HUES6 (cell line): ENCODE measurements at regions not wholly inside any gene's neighbourhood (a gene's known extent, or its start where the extent isn't known, plus 50 kb on each side); places are given as distances from the start of the nearest gene placed in this dataset.
"Not testable (repeated sequence)": the region's sequence is repeated elsewhere in the genome, so short reads cannot be mapped to it uniquely, and the experiment has no call there.

Experiments used
- H3K27ac ChIP-seq: 2 replicates; pipeline ENCODE4 v1.7.0; 2013; ENCODE audit warnings: low read depth, mild to moderate bottlenecking, low read length, inconsistent platforms
- H3K27me3 ChIP-seq: 2 replicates; pipeline ENCODE4 v1.6.1; 2013; ENCODE audit warnings: low read length; ENCODE audit not compliant: control insufficient read depth, insufficient read depth
- H3K36me3 ChIP-seq: 2 replicates; pipeline ENCODE4 v1.6.1; 2013; ENCODE audit warnings: low read length; ENCODE audit not compliant: control insufficient read depth, insufficient read depth
- H3K4me1 ChIP-seq: 2 replicates; pipeline ENCODE4 v1.6.1; 2013; ENCODE audit warnings: low read length; ENCODE audit not compliant: control insufficient read depth, insufficient read depth
- H3K4me3 ChIP-seq: 2 replicates; pipeline ENCODE4 v1.5.1; 2013; ENCODE audit warnings: low read depth, low read length
- H3K9ac ChIP-seq: one replicate; pipeline ENCODE4 v1.6.1; 2013; ENCODE audit warnings: mild to moderate bottlenecking, low read length
- H3K9me3 ChIP-seq: 2 replicates; pipeline ENCODE4 v1.6.1; 2013; ENCODE audit warnings: low read depth, low read length; ENCODE audit not compliant: control insufficient read depth, insufficient read depth

- not testable (repeated sequence) for H3K27ac ChIP-seq, H3K4me3 ChIP-seq, H3K9me3 ChIP-seq, H3K36me3 ChIP-seq, H3K4me1 ChIP-seq, H3K27me3 ChIP-seq, H3K9ac ChIP-seq
These were observed 476.3 kb downstream of the SEMA3D start for GRCh38 chr7:84710538-84710937.

GRCh38 chr7:84705706-84706105 lies 481.1 kb downstream of the SEMA3D start:
- Histone ChIP-seq H3K27ac (no peak overlapping the region), H3K36me3 (no peaks in the 10 kb centered on the region), H3K27me3 (no peaks in the 10 kb centered on the region), H3K9ac (no peak overlapping the region), H3K4me1 (no peaks in the 10 kb centered on the region; the same call in 1 of the 2 replicates), H3K4me3 (no peak overlapping the region), H3K9me3 (no peaks in the 10 kb centered on the region)

- no peak overlapping the region for H3K27ac ChIP-seq
- H3K9me3 ChIP-seq: no peaks in the 10 kb centered on the region
- no peaks in the 10 kb centered on the region for H3K27me3 ChIP-seq
These were observed 481.8 kb downstream of the SEMA3D start for GRCh38 chr7:84705079-84705478.

GRCh38 chr7:84704380-84704779 lies 482.5 kb downstream of the SEMA3D start:
- Histone ChIP-seq H3K4me1 (no peaks in the 10 kb centered on the region; the same call in 1 of the 2 replicates), H3K36me3 (no peaks in the 10 kb centered on the region), H3K9me3 (no peaks in the 10 kb centered on the region), H3K27ac (no peak overlapping the region), H3K9ac (no peak overlapping the region), H3K27me3 (no peaks in the 10 kb centered on the region), H3K4me3 (no peak overlapping the region)

More at GRCh38 chr7:84705079-84705478, 481.8 kb downstream of the SEMA3D start:
- Histone ChIP-seq H3K36me3 (no peaks in the 10 kb centered on the region), H3K4me1 (no peaks in the 10 kb centered on the region; the same call in 1 of the 2 replicates), H3K4me3 (no peak overlapping the region), H3K9ac (no peak overlapping the region)

GRCh38 chr7:84701524-84702306 lies 485.1 kb downstream of the SEMA3D start:
- no peak overlapping the region for H3K9ac ChIP-seq
- H3K27me3 ChIP-seq: no peaks in the 10 kb centered on the region
- H3K4me3 ChIP-seq: no peak overlapping the region
- no peaks in the 10 kb centered on the region for H3K9me3 ChIP-seq
- H3K27ac ChIP-seq: no peak overlapping the region
- no peaks in the 10 kb centered on the region for H3K36me3 ChIP-seq
- H3K4me1 ChIP-seq: no peaks in the 10 kb centered on the region; the same call in 1 of the 2 replicates

- Histone ChIP-seq H3K27ac (no peak overlapping the region), H3K9me3 (no peaks in the 10 kb centered on the region), H3K27me3 (no peaks in the 10 kb centered on the region), H3K36me3 (no peaks in the 10 kb centered on the region), H3K4me3 (no peak overlapping the region), H3K4me1 (no peaks in the 10 kb centered on the region; the same call in 1 of the 2 replicates), H3K9ac (no peak overlapping the region)
These were observed 486.1 kb downstream of the SEMA3D start for GRCh38 chr7:84700563-84701370.

GRCh38 chr7:84697506-84697905 lies 489.4 kb downstream of the SEMA3D start:
- Histone ChIP-seq H3K36me3 (no peaks in the 10 kb centered on the region), H3K27me3 (no peaks in the 10 kb centered on the region), H3K4me1 (no peaks in the 10 kb centered on the region; the same call in 1 of the 2 replicates), H3K9ac (no peak overlapping the region), H3K27ac (no peak overlapping the region), H3K9me3 (no peaks in the 10 kb centered on the region), H3K4me3 (no peak overlapping the region)

GRCh38 chr7:84693483-84693882 lies 493.4 kb downstream of the SEMA3D start:
- Histone ChIP-seq H3K4me3 (no peak overlapping the region), H3K9me3 (no peaks in the 10 kb centered on the region), H3K27me3 (no peaks in the 10 kb centered on the region), H3K36me3 (no peaks in the 10 kb centered on the region), H3K9ac (no peak overlapping the region), H3K27ac (no peak overlapping the region), H3K4me1 (no peaks in the 10 kb centered on the region)

GRCh38 chr7:84688671-84689070 lies 494.1 kb upstream of the SEMA3A start:
- H3K9ac ChIP-seq: no peak overlapping the region
- H3K27ac ChIP-seq: no peak overlapping the region
- H3K9me3 ChIP-seq: no peaks in the 10 kb centered on the region
- H3K4me3 ChIP-seq: no peak overlapping the region
- no peaks in the 10 kb centered on the region for H3K27me3 ChIP-seq
- H3K36me3 ChIP-seq: no peaks in the 10 kb centered on the region
- no peaks in the 10 kb centered on the region for H3K4me1 ChIP-seq

GRCh38 chr7:84686373-84686772 lies 491.8 kb upstream of the SEMA3A start:
- Histone ChIP-seq H3K9ac (no peak overlapping the region), H3K36me3 (no peaks in the 10 kb centered on the region), H3K27ac (no peak overlapping the region), H3K27me3 (no peaks in the 10 kb centered on the region), H3K4me1 (no peaks in the 10 kb centered on the region), H3K4me3 (no peak overlapping the region), H3K9me3 (no peaks in the 10 kb centered on the region)

GRCh38 chr7:84684836-84685480 lies 490.4 kb upstream of the SEMA3A start:
- H3K36me3 ChIP-seq: no peaks in the 10 kb centered on the region

More at GRCh38 chr7:84684836-84685480, 490.4 kb upstream of the SEMA3A start:
- no peaks in the 10 kb centered on the region for H3K9me3 ChIP-seq
- no peak overlapping the region for H3K27ac ChIP-seq
- H3K4me1 ChIP-seq: no peaks in the 10 kb centered on the region
- no peaks in the 10 kb centered on the region for H3K27me3 ChIP-seq
- no peak overlapping the region for H3K9ac ChIP-seq
- H3K4me3 ChIP-seq: no peak overlapping the region
